B cell (primary cell): ENCODE measurements at regions not wholly inside any gene's neighbourhood (a gene's known extent, or its start where the extent isn't known, plus 50 kb on each side); places are given as distances from the start of the nearest gene placed in this dataset.

Experiments used
- ATAC-seq: fragments of 200-7000 bp; cut with Tn5 transposase; one replicate; pipeline ENCODE4 v1.10.0; 2021; ENCODE audit warnings: low read depth, mild to moderate bottlenecking, moderate number of reproducible peaks, moderate library complexity
- CTCF ChIA-PET: fragments of 350-600 bp; sonication (Branson Sonifier 250); formaldehyde crosslinking; loops from one replicate; lab custom pipeline; 2021; ENCODE audit warnings: antibody characterized with exemption, inconsistent platforms; lab: Charles Lee
- POLR2A ChIA-PET: fragments of 350-600 bp; sonication (Branson Sonifier 250); formaldehyde crosslinking; loops from one replicate; lab custom pipeline; 2021; ENCODE audit warnings: antibody characterized with exemption; lab: Charles Lee
- DNase-seq: peaks from one replicate; pipeline ENCODE4 v3.0.0; 2013
- H2AFZ ChIP-seq: 2 replicates; pipeline ENCODE4 v1.6.1; 2012; ENCODE audit warnings: mild to moderate bottlenecking, low read depth, low read length; ENCODE audit not compliant: insufficient read depth, poor library complexity, severe bottlenecking
- H3K27ac ChIP-seq, 2 donors: 1 replicate in 1 of 2; 2 replicates in 1 of 2; pipeline ENCODE4 v1.5.1; 2012 to 2013; ENCODE audit warnings: low read length in 2 of 2, mild to moderate bottlenecking in 2 of 2, moderate library complexity in 1 of 2
- H3K27me3 ChIP-seq, 4 experiments: fragments of 200-600 bp in 1 of 4; sonication (generic) in 1 of 4; replicated peaks in 1 of 4; 1 replicate in 2 of 4; 2 replicates in 2 of 4; pipeline versions ENCODE4 v1.6.1 to v1.7.0; 2013 to 2016; ENCODE audit warnings: low read length in 3 of 4, mild to moderate bottlenecking in 2 of 4, mixed read lengths in 1 of 4, moderate library complexity in 1 of 4; ENCODE audit not compliant: insufficient read depth in 4 of 4, control insufficient read depth in 3 of 4; ENCODE audit errors: control extremely low read depth in 1 of 4
- H3K36me3 ChIP-seq, 2 experiments: replicated peaks in 1 of 2; 1 replicate in 1 of 2; 2 replicates in 1 of 2; pipeline versions ENCODE4 v1.6.1 to v1.7.1; 2013; ENCODE audit warnings: low read length in 1 of 2; ENCODE audit not compliant: insufficient read depth in 2 of 2, control insufficient read depth in 1 of 2; ENCODE audit errors: control extremely low read depth in 1 of 2, extremely low read depth in 1 of 2
- H3K4me1 ChIP-seq, 2 donors: fragments of 200-600 bp in 1 of 2; sonication (generic) in 1 of 2; 1 replicate in 1 of 2; 2 replicates in 1 of 2; pipeline versions ENCODE4 v1.5.1 to v1.6.1; 2013 to 2017; ENCODE audit warnings: low read length in 2 of 2; ENCODE audit not compliant: control insufficient read depth in 2 of 2, insufficient read depth in 2 of 2
- H3K4me2 ChIP-seq: replicated peaks from 2 replicates; pipeline ENCODE3; 2012; ENCODE audit warnings: mild to moderate bottlenecking, low read depth, low read length; ENCODE audit not compliant: poor library complexity, severe bottlenecking
- H3K4me3 ChIP-seq, 5 experiments: fragments of 200-600 bp in 1 of 5; sonication (generic) in 1 of 5; 1 replicate in 3 of 5; 2 replicates in 2 of 5; pipeline versions ENCODE4 v1.5.1 to v1.7.0; 2011 to 2016; ENCODE audit warnings: low read length in 4 of 5, mild to moderate bottlenecking in 4 of 5, low read depth in 2 of 5, control low read depth in 1 of 5, moderate library complexity in 1 of 5; ENCODE audit not compliant: insufficient read depth in 1 of 5; ENCODE audit errors: control extremely low read depth in 1 of 5, extremely low read depth in 1 of 5
- H3K79me2 ChIP-seq: fragments of 200-600 bp; sonication (generic); one replicate; pipeline ENCODE4 v1.6.0; 2016; ENCODE audit warnings: low read length; ENCODE audit not compliant: control insufficient read depth, insufficient read depth
- H3K9ac ChIP-seq: fragments of 200-600 bp; sonication (generic); 2 replicates; pipeline ENCODE4 v1.6.1; 2017; ENCODE audit warnings: mild to moderate bottlenecking, low read length, moderate library complexity
- H3K9me3 ChIP-seq, 3 donors: one replicate each; pipeline versions ENCODE4 v1.6.1 to v1.7.1; 2013; ENCODE audit warnings: low read length in 2 of 3; ENCODE audit not compliant: control insufficient read depth in 2 of 3, insufficient read depth in 1 of 3; ENCODE audit errors: control extremely low read depth in 1 of 3
- H4K20me1 ChIP-seq: 2 replicates; pipeline ENCODE4 v1.6.0; 2012; ENCODE audit warnings: mild to moderate bottlenecking, low read length; ENCODE audit not compliant: insufficient read depth, control insufficient read depth, poor library complexity, severe bottlenecking
- H3K27ac Mint-ChIP-seq: one replicate; pipeline ENCODE4 v1.8.0; 2021; ENCODE audit warnings: mixed read lengths
- H3K27me3 Mint-ChIP-seq: one replicate; pipeline ENCODE4 v1.8.0; 2021; ENCODE audit warnings: mixed read lengths
- H3K4me1 Mint-ChIP-seq: one replicate; pipeline ENCODE4 v1.8.0; 2021; ENCODE audit warnings: mixed read lengths
- H3K4me3 Mint-ChIP-seq: one replicate; pipeline ENCODE4 v1.8.0; 2021; ENCODE audit warnings: mixed read lengths
- H3K9me3 Mint-ChIP-seq: one replicate; pipeline ENCODE4 v1.8.0; 2022; ENCODE audit warnings: mixed read lengths; ENCODE audit not compliant: insufficient read depth
- EZH2 ChIP-seq: IDR thresholded peaks from 2 replicates; pipeline ENCODE4 v1.6.1; 2012; ENCODE audit warnings: borderline replicate concordance, low read depth, mild to moderate bottlenecking, moderate library complexity, low read length; ENCODE audit not compliant: insufficient read depth, poor library complexity, severe bottlenecking
- WGBS: methylation state at CpG from one replicate; pipeline ENCODE4 v1.1.5; 2013; ENCODE audit warnings: missing lambda C conversion rate; ENCODE audit not compliant: insufficient coverage; 5-methylcytosine and 5-hydroxymethylcytosine counted together
- intact Hi-C: fragments of 100-400 bp; cut with micrococcal nuclease; formaldehyde crosslinking; loops from one replicate; pipeline ENCODE4 v1.10.0; 2022
- TF ChIP-seq, protein P1 (sequence below): fragments of 200-600 bp; IDR thresholded peaks from one replicate; pipeline ENCODE4 v1.8.0; 2022; ENCODE audit warnings: antibody characterized with exemption, mild to moderate bottlenecking

- Histone ChIP-seq H3K4me3 (no peak overlapping the region), H3K27me3 (no peaks in the 10 kb centered on the region), H3K9ac (no peak overlapping the region), H3K9me3 (no peaks in the 10 kb centered on the region), H3K4me2 (no peak overlapping the region), H2AFZ (no peak overlapping the region), H3K79me2 (no peaks in the 10 kb centered on the region), H3K36me3 (no peaks in the 10 kb centered on the region), H3K27ac (no peak overlapping the region), H4K20me1 (no peaks in the 10 kb centered on the region), H3K4me1 (no peaks in the 10 kb centered on the region)
- Mint-ChIP-seq H3K9me3 (no peaks in the 10 kb centered on the region), H3K27ac (no peak overlapping the region), H3K4me1 (no peaks in the 10 kb centered on the region), H3K4me3 (no peak overlapping the region), H3K27me3 (no peaks in the 10 kb centered on the region)
- CTCF ChIA-PET, result interaction anchor here (0.7 kb wide), 1 partner anchor 19 kb away, joined by 4 read pairs; no protein-coding TSS in a partner anchor
- intact Hi-C loops, result no loop called here
- ATAC-seq (no peak), DNase-seq (no peak)
- WGBS, result 93% methylated on average over 3 of the region's 4 CpGs
- POLR2A ChIA-PET, result no interaction called here
- TF ChIP-seq, protein P1, sequence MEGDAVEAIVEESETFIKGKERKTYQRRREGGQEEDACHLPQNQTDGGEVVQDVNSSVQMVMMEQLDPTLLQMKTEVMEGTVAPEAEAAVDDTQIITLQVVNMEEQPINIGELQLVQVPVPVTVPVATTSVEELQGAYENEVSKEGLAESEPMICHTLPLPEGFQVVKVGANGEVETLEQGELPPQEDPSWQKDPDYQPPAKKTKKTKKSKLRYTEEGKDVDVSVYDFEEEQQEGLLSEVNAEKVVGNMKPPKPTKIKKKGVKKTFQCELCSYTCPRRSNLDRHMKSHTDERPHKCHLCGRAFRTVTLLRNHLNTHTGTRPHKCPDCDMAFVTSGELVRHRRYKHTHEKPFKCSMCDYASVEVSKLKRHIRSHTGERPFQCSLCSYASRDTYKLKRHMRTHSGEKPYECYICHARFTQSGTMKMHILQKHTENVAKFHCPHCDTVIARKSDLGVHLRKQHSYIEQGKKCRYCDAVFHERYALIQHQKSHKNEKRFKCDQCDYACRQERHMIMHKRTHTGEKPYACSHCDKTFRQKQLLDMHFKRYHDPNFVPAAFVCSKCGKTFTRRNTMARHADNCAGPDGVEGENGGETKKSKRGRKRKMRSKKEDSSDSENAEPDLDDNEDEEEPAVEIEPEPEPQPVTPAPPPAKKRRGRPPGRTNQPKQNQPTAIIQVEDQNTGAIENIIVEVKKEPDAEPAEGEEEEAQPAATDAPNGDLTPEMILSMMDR, result no peak
- no peak for TF ChIP-seq EZH2
These were observed 157.8 kb downstream of the SLCO4C1 start for GRCh38 chr5:102138243-102138653.

GRCh38 chr5:102130890-102131289 lies 165.2 kb downstream of the SLCO4C1 start:
- H3K27me3 Mint-ChIP-seq, result no peaks in the 10 kb centered on the region
- intact Hi-C loops, result no loop called here
- ChIA-PET POLR2A (no interaction called here), CTCF (interaction anchor here (0.6 kb wide), 1 partner anchor 203 kb away, joined by 4 read pairs; no protein-coding TSS in a partner anchor)
- H3K4me1 Mint-ChIP-seq, result no peaks in the 10 kb centered on the region
- H3K9me3 ChIP-seq, result no peaks in the 10 kb centered on the region
- H3K27ac ChIP-seq, result no peak overlapping the region
- H2AFZ ChIP-seq, result no peak overlapping the region
- no peak overlapping the region for H3K4me3 Mint-ChIP-seq
- no peak for ATAC-seq
- H3K4me1 ChIP-seq, result no peaks in the 10 kb centered on the region
- no peak overlapping the region for H3K4me3 ChIP-seq
- H3K27ac Mint-ChIP-seq, result no peak overlapping the region
- TF ChIP-seq, protein P1, result no peak
- no peak for TF ChIP-seq EZH2
- H3K36me3 ChIP-seq, result no peaks in the 10 kb centered on the region
- no peaks in the 10 kb centered on the region for H3K79me2 ChIP-seq
- WGBS, result 100% methylated on average over 1 of the region's 3 CpGs
- no peaks in the 10 kb centered on the region for H3K27me3 ChIP-seq
- no peaks in the 10 kb centered on the region for H4K20me1 ChIP-seq
- DNase-seq, result no peak
- H3K9me3 Mint-ChIP-seq, result no peaks in the 10 kb centered on the region
- H3K9ac ChIP-seq, result no peak overlapping the region
- H3K4me2 ChIP-seq, result no peak overlapping the region
